Esophagus muscularis mucosa (tissue), 4 donors: ENCODE measurements at regions not wholly inside any gene's neighbourhood (a gene's known extent, or its start where the extent isn't known, plus 50 kb on each side); places are given as distances from the start of the nearest gene placed in this dataset.

Experiments used
- DNase-seq: peaks from one replicate; pipeline ENCODE4 v3.0.0-alpha.2; 2017; ENCODE audit errors: extremely low spot score
- H3K27ac ChIP-seq, 4 donors: fragments of 200-600 bp; sonication (generic); replicated peaks in 1 of 4; 1 replicate in 3 of 4; 2 replicates in 1 of 4; pipeline ENCODE4 v1.5.1; 2016 to 2019; ENCODE audit warnings: mild to moderate bottlenecking in 1 of 4
- H3K27me3 ChIP-seq, 4 donors: fragments of 200-600 bp; sonication (generic); one replicate each; pipeline versions ENCODE4 v1.5.1 to v1.6.0; 2016 to 2019
- H3K36me3 ChIP-seq, 4 donors: fragments of 200-600 bp; sonication (generic); one replicate each; pipeline ENCODE4 v1.5.1; 2016 to 2019
- H3K4me1 ChIP-seq, 4 donors: fragments of 200-600 bp; sonication (generic); one replicate each; pipeline ENCODE4 v1.5.1; 2016 to 2019
- H3K4me3 ChIP-seq, 4 donors: fragments of 200-600 bp; sonication (generic); 1 replicate in 2 of 4; 2 replicates in 2 of 4; pipeline ENCODE4 v1.5.1; 2016 to 2019; ENCODE audit warnings: mild to moderate bottlenecking in 4 of 4, moderate library complexity in 1 of 4
- H3K9me3 ChIP-seq, 4 donors: fragments of 200-600 bp; sonication (generic); 1 replicate in 3 of 4; 2 replicates in 1 of 4; pipeline ENCODE4 v1.5.1; 2016 to 2019
- EP300 ChIP-seq: sonication (generic); formaldehyde crosslinking; IDR thresholded peaks from one replicate; pipeline ENCODE4 v1.6.1; 2017; ENCODE audit warnings: antibody characterized with exemption
- POLR2A ChIP-seq: fragments of 450-650 bp; IDR thresholded peaks from one replicate; pipeline ENCODE4 v1.6.1; 2017; ENCODE audit warnings: antibody characterized with exemption, moderate library complexity, mild to moderate bottlenecking, low read depth
- POLR2AphosphoS5 ChIP-seq, 2 donors: sonication (generic); formaldehyde crosslinking; IDR thresholded peaks; one replicate each; pipeline ENCODE4 v1.6.1; 2017; ENCODE audit warnings: antibody characterized with exemption in 2 of 2
- WGBS: methylation state at CpG from one replicate; pipeline ENCODE4 v1.1.5; 2018; 5-methylcytosine and 5-hydroxymethylcytosine counted together
- intact Hi-C: fragments of 100-400 bp; cut with DNase I; formaldehyde crosslinking; loops from one replicate; pipeline ENCODE4 v1.15.1; 2023
- TF ChIP-seq, protein P1 (sequence below), 3 experiments: fragments of 200-600 bp in 2 of 3; fragments of 450-650 bp in 1 of 3; sonication (generic) in 2 of 3; IDR thresholded peaks; one replicate each; pipeline ENCODE4 v1.5.1; 2017 to 2019; ENCODE audit warnings: antibody characterized with exemption in 3 of 3, mild to moderate bottlenecking in 2 of 3, moderate library complexity in 1 of 3

DNA sequence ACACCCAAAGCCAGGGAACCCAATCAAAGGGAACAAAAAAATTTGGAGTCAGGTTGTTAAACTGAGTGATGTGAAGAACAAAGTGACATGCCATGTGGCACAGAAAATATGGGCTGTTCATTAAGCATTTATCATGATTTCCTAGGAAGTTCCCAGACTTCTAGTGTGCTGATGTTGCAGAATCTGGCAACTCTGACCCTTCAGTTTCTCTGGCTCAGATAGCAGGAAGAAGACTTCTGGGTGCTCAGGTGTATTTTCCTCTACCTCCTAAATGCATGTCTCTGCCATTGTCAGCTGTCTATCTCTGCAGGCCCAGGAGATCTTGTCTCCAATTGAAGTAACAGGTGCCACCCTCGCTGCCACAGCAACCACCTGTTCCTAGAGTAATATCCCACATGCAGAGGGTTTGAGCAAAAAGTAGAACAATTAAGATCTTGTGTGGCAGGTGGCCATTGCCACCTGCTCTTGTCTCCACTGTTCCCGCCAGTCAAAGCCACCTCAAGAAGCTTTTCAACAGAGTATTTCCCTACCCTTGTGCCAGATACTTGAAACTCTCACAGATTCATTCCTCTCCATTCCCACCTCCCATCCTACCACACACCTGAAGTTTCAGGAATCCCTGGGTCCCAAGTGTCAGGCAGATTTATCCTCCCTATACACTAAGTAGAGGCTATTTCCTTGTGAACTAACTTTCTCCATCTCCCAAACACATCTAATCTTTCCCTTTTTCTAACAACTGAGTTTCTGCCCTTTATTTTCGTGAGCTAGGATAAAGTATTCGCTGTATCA lies 533.7 kb upstream of the CHAC2 start:
- H3K4me3 ChIP-seq, result no peak overlapping the region

DNA sequence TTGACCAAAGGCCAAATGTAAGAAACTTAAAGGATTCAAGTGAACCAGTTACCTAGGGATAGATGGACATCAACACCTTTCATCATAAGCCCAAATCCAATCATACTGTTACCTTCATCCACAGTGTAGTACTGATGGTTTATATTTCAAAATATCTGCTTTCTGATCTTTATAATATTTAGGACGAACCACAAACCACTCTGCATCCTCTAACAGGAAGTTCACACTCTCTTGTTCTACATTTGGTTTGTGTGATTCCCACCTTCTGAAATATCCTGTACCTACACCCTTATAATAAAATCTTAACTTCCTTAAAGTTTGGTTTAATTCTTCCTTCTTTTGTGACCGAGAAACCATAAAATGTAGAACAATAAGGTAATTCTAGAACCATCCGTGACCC lies 535.7 kb upstream of the CHAC2 start:
- Histone ChIP-seq H3K27me3 (no peaks in the 10 kb centered on the region), H3K9me3 (no peaks in the 10 kb centered on the region), H3K27ac (no peak overlapping the region), H3K4me3 (no peak overlapping the region), H3K36me3 (no peaks in the 10 kb centered on the region), H3K4me1 (no peaks in the 10 kb centered on the region)
- intact Hi-C loops, result no loop called here
- WGBS, result 77% methylated on average over 3 of the region's 3 CpGs
- DNase-seq, result no peak
- TF ChIP-seq EP300, result no peak
- TF ChIP-seq POLR2AphosphoS5 (IDR thresholded peaks at IDR 0.05), result no peak
- TF ChIP-seq, protein P1, sequence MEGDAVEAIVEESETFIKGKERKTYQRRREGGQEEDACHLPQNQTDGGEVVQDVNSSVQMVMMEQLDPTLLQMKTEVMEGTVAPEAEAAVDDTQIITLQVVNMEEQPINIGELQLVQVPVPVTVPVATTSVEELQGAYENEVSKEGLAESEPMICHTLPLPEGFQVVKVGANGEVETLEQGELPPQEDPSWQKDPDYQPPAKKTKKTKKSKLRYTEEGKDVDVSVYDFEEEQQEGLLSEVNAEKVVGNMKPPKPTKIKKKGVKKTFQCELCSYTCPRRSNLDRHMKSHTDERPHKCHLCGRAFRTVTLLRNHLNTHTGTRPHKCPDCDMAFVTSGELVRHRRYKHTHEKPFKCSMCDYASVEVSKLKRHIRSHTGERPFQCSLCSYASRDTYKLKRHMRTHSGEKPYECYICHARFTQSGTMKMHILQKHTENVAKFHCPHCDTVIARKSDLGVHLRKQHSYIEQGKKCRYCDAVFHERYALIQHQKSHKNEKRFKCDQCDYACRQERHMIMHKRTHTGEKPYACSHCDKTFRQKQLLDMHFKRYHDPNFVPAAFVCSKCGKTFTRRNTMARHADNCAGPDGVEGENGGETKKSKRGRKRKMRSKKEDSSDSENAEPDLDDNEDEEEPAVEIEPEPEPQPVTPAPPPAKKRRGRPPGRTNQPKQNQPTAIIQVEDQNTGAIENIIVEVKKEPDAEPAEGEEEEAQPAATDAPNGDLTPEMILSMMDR (IDR thresholded peaks at IDR 0.05), result no peak
- TF ChIP-seq POLR2A, result no peak

More for the DNA sequence above, 533.7 kb upstream of the CHAC2 start:
- H3K4me1 ChIP-seq, result no peaks in the 10 kb centered on the region
- H3K27me3 ChIP-seq, result no peaks in the 10 kb centered on the region
- no peak for TF ChIP-seq POLR2AphosphoS5 (IDR thresholded peaks at IDR 0.05)
- no peak for TF ChIP-seq POLR2A
- TF ChIP-seq EP300, result no peak
- TF ChIP-seq, protein P1 (IDR thresholded peaks at IDR 0.05), result no peak
- no peaks in the 10 kb centered on the region for H3K9me3 ChIP-seq
- H3K27ac ChIP-seq, result no peak overlapping the region
- 83% methylated on average over 4 of the region's 4 CpGs for WGBS
- no peak for DNase-seq
- intact Hi-C loops, result no loop called here
- no peaks in the 10 kb centered on the region for H3K36me3 ChIP-seq

DNA sequence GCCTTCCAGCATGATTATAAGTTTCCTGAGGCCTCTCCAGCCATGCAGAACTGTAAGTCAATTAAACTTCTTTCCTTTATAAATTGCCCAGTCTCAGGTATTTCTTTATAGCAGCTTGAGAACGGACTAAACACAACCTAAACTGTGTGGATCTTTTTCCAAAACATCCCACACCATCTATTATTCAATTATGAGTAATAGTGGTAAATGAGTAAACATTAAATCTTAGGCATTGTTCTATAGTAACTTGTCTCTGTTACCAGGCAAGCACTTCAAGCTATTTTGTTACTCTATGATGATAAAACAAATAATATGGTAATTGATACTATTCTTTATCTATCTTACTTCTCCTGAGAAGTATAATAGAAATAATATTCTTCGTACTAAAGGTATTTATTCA lies 536.9 kb upstream of the CHAC2 start:
- intact Hi-C loops, result no loop called here
- no peak for DNase-seq
- no peak overlapping the region for H3K27ac ChIP-seq
- H3K36me3 ChIP-seq, result no peaks in the 10 kb centered on the region
- H3K4me3 ChIP-seq, result no peak overlapping the region
- H3K27me3 ChIP-seq, result no peaks in the 10 kb centered on the region
- no peak for TF ChIP-seq EP300
- TF ChIP-seq, protein P1 (IDR thresholded peaks at IDR 0.05), result no peak
- no peak for TF ChIP-seq POLR2A
- no peak for TF ChIP-seq POLR2AphosphoS5 (IDR thresholded peaks at IDR 0.05)
- 76% methylated on average over 2 of the region's 2 CpGs for WGBS
- no peaks in the 10 kb centered on the region for H3K9me3 ChIP-seq
- H3K4me1 ChIP-seq, result no peaks in the 10 kb centered on the region

DNA sequence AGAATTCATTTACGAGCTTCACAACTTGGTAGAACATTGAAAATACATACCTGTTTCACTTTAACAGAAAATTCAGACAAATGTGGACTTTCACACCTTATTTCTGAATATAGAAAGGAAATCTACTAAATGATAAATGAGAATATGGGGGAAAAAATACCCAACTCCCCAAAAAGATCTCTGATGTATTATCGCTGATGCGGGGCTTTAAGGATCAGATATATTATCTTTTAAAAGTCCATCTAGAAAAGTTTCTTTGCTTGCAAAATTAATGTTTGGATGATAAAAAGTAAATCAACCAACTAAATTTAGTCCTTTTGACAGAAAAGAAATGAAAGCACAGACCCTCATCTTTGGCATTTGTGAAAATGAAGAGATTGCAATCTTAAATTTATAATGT lies 540.1 kb upstream of the CHAC2 start:
- no peaks in the 10 kb centered on the region for H3K9me3 ChIP-seq
- H3K4me3 ChIP-seq, result no peak overlapping the region
- intact Hi-C loops, result no loop called here
- no peaks in the 10 kb centered on the region for H3K4me1 ChIP-seq
- H3K27me3 ChIP-seq, result no peaks in the 10 kb centered on the region
- H3K36me3 ChIP-seq, result no peaks in the 10 kb centered on the region
- H3K27ac ChIP-seq, result no peak overlapping the region
- DNase-seq, result no peak
- TF ChIP-seq, protein P1 (IDR thresholded peaks at IDR 0.05), result no peak
- TF ChIP-seq POLR2A (no peak), EP300 (no peak), POLR2AphosphoS5 (IDR thresholded peaks at IDR 0.05) (no peak)
- 91% methylated on average over 3 of the region's 3 CpGs for whole genome bisulfite sequencing

DNA sequence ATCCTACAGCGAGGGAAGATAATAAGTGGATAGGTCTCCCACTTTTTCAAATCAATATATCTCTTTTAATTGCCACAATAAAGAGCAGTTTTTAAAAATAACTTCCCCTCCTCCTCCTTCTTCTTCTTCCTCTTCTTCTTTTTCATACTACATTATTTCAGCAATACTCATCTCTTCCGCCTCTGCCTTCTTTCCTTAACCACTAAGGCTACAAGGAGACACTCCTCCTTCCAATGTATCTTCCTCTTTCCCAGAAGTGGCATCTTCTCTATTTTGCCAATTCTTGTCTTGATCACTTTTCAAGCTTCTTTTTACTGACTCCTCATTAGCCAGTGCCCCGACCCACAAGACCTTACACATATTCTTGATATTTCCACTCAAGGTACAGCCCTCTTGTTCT lies 546.6 kb upstream of the CHAC2 start:
- DNase-seq, result no peak
- TF ChIP-seq POLR2AphosphoS5 (IDR thresholded peaks at IDR 0.05), result no peak
- no peak for TF ChIP-seq POLR2A
- TF ChIP-seq EP300, result no peak
- TF ChIP-seq, protein P1 (IDR thresholded peaks at IDR 0.05), result no peak
- no peak overlapping the region for H3K4me3 ChIP-seq
- no peaks in the 10 kb centered on the region for H3K9me3 ChIP-seq
- no peaks in the 10 kb centered on the region for H3K27me3 ChIP-seq
- WGBS, result 86% methylated on average over 3 of the region's 3 CpGs
- H3K27ac ChIP-seq, result no peak overlapping the region
- H3K4me1 ChIP-seq, result no peaks in the 10 kb centered on the region
- intact Hi-C loops, result no loop called here
- H3K36me3 ChIP-seq, result no peaks in the 10 kb centered on the region
